Fibroblast of gingiva (primary cell): ENCODE measurements at regions not wholly inside any gene's neighbourhood (a gene's known extent, or its start where the extent isn't known, plus 50 kb on each side); places are given as distances from the start of the nearest gene placed in this dataset.

ENCODE experiments used
- DNase-seq: peaks from one replicate; pipeline ENCODE4 v3.0.0-alpha.2; 2011; ENCODE audit warnings: low read depth

GRCh38 chr1:22221233-22221780 lies 78.4 kb upstream of the WNT4 start:
- DNase-seq = no peak

GRCh38 chr1:22222723-22223122 lies 79.8 kb upstream of the WNT4 start:
- no peak for DNase-seq

GRCh38 chr1:22223176-22223575 lies 80.3 kb upstream of the WNT4 start:
- no peak for DNase-seq

GRCh38 chr1:22224091-22224490 lies 81.2 kb upstream of the WNT4 start:
- no peak for DNase-seq

GRCh38 chr1:22224631-22225030 lies 81.7 kb upstream of the WNT4 start:
- no peak for DNase-seq

GRCh38 chr1:22225858-22226589 lies 83.1 kb upstream of the WNT4 start:
- DNase-seq = no peak

GRCh38 chr1:22228074-22228473 lies 85.2 kb upstream of the WNT4 start:
- no peak for DNase-seq

- DNase-seq = no peak
Observed at GRCh38 chr1:22228505-22228911, 85.6 kb upstream of the WNT4 start.

- no peak for DNase-seq
Observed at GRCh38 chr1:22229379-22229778, 86.5 kb upstream of the WNT4 start.

- DNase-seq = no peak
Observed at GRCh38 chr1:22231068-22231593, 88.2 kb upstream of the WNT4 start.

- no peak for DNase-seq
Observed at GRCh38 chr1:22231995-22232690, 89.2 kb upstream of the WNT4 start.

GRCh38 chr1:22233222-22233621 lies 90.3 kb upstream of the WNT4 start:
- DNase-seq = no peak

GRCh38 chr1:22234476-22235030 lies 91.7 kb upstream of the WNT4 start:
- DNase-seq = no peak

- no peak for DNase-seq
Observed at GRCh38 chr1:22236166-22236565, 93.3 kb upstream of the WNT4 start.

GRCh38 chr1:22236900-22237299 lies 94.0 kb upstream of the WNT4 start:
- DNase-seq = no peak

GRCh38 chr1:22237433-22238093 lies 94.7 kb upstream of the WNT4 start:
- no peak for DNase-seq

GRCh38 chr1:22238356-22239224 lies 95.7 kb upstream of the WNT4 start:
- DNase-seq = no peak

- no peak for DNase-seq
Observed at GRCh38 chr1:22239378-22239777, 96.5 kb upstream of the WNT4 start.

GRCh38 chr1:22241250-22241649 lies 98.4 kb upstream of the WNT4 start:
- no peak for DNase-seq

GRCh38 chr1:22241811-22242210 lies 98.9 kb upstream of the WNT4 start:
- no peak for DNase-seq

GRCh38 chr1:22245100-22245650 lies 102.3 kb upstream of the WNT4 start:
- no peak for DNase-seq
